T-helper 2 cell (primary cell): ENCODE measurements at regions not wholly inside any gene's neighbourhood (a gene's known extent, or its start where the extent isn't known, plus 50 kb on each side); places are given as distances from the start of the nearest gene placed in this dataset.

Experiments used
- DNase-seq, 5 experiments: peaks; one replicate each; pipeline versions ENCODE4 v3.0.0 to v3.0.0-alpha.2; 2012 to 2022

GRCh38 chr10:57864765-57865680, 402.7 kb downstream of the IPMK start:
- no peak for DNase-seq

DNA sequence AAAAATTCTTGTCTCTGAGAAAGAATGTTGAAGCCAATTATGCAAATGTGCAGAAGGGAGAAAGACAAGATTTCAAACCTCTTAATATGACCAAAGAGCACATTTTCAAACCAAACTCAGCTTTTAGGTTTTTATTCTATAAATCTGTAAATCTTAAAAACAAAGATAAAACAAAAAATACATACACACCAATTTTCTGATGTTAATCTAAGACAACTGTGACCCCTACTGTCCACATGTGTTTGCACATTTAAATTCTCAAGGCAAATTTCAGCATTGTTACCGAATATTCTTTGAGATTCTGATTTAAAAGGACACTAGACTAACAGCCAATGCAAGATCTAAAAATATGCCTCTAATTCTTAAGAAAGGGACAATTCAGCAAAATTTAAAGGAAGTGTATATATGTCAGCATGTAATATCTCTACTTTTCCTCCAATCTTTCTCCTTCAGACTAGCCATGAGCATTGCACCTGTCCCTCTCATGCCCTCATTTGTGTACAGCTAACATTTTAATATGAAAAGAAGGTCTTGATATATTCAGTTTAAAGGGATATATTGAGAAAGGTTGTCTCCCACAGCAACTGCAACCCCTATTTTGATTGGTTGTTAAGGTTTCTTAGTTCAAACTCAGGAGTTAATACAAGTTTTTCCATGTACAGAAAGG, 417.9 kb downstream of the IPMK start:
- DNase-seq, result no peak

DNA sequence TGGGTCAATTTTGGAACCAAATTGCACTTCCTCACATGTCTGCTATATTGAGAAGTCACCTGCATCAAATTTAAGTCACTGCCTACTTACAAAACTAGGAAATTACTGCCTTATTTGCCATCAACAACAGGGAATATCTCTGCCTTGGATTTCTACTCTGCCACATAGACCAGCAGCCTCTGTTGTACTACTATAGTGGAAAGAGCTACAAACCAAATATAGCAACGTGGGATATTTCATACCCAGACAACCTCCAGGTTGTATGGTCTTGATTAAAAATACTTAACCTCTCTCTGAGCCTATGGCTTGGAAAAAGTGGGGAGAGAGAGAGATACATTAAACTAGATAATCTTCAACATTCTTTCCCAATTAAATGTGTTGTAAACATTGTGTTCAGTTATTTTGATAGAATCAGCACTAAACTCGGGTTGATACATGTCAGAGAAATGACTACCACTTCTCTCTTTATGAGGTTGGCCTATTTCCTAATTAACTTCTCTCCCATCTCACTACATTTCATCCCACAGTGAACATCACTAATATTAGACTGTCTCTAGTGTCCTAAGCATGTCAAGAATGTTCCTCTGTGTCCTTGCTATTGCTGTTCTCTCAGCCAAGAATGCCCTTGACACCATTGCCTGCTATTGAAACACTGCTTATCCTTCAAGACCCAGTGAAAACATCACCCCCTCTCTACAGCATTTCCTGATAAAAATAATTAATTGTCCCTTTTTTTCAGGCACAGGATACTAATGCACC, 421.2 kb downstream of the IPMK start:
- DNase-seq, result no peak

- DNase-seq, result no peak
These were observed 423.2 kb downstream of the IPMK start for GRCh38 chr10:57844387-57844998.

- no peak for DNase-seq
These were observed 436.7 kb downstream of the IPMK start for GRCh38 chr10:57830877-57831560.

DNA sequence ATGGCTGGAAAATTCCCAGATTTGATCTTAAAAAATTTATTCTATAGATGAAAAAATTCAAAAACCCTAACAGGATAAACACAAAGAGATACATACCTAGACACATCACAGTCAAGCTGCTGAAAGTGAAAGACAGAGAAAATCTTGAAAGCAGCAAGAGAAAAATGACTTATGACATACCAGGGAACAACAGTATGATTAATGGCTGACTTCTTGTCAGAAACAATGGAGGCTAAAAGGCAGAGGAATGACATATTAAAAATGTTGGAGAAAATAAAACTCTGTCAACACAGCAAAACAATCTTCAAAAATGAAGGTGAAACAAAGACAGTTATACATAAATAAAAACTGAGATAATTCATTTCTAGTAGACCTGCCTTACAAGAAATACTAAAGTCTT, 442.7 kb downstream of the IPMK start:
- DNase-seq, result no peak

- no peak for DNase-seq
These were observed 444.3 kb downstream of the IPMK start for GRCh38 chr10:57823398-57823797.

DNA sequence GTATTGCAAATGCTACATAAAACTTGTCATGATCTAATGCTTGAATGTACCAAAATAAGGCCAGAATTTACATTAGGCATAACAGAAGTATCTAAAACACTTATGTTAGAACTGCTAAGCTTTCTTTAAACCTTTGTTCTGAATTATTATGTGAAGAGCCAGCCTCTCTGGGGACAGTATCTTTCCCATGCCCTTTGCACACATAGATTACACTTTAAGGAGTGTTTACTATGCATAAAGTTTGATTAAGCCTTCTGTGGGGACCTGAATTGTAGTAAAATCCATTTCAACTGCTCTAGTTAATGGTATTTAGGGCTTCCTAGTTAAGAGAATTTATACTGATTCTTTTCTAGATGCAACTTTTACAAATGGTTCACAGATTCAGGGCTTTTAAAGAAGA, 444.7 kb downstream of the IPMK start:
- DNase-seq, result no peak

DNA sequence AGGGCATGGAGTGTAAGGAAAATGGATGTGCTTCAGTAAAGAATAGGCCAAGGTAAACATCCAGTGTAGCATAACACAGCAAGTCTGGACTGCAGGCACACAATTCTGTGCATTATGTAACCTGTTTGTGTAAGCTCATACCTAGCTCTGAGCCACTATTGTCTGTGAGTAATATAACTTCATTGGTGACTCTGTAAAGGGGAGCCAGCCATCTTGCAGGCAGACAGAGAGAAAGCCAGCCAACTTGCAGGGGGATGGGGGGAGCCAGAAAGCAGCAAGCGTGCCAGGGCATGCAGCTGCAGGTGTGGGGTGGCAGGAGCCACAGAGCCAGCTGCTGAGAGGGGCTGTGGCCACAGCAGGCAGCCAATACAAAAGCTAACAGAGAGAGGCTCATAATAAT, 449.2 kb downstream of the IPMK start:
- DNase-seq, result no peak

DNA sequence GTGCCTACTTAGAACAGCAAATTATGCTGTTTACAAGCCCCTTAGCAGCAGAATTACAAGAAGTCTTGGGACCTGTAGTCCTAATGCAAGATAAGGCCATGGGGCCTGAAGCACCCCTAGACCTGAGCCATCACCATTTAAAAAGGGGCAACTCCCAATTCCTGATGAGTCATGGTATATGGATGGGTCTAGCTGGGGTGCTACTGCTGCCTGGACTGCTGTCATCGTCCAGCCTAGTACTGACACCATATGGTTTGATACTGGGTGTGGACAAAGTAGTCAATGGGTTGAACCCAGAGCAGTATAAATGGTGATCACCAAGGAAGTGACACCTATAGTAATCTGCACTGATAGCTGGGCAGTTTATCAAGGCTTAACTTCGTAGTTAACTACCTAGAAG, 450.0 kb downstream of the IPMK start:
- no peak for DNase-seq

DNA sequence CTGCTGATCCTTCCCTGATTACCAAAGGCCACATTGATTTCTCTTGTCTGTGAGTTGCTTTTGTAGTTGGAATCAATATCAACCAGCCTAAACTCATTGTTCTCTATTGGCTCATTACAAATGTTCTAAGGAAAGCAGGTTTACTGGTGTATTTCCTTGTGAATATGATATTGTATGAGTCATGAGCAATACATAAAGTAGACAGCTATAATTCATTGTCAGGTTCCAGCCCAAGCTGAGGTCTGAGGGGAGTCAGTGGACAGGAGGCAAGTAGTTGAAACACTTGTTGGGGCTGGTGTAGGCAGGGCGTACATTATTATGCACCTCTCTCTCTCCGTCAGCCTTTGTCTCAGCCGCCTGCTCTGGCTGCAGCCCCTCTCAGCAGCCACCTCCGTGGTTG, 451.7 kb downstream of the IPMK start:
- no peak for DNase-seq

DNA sequence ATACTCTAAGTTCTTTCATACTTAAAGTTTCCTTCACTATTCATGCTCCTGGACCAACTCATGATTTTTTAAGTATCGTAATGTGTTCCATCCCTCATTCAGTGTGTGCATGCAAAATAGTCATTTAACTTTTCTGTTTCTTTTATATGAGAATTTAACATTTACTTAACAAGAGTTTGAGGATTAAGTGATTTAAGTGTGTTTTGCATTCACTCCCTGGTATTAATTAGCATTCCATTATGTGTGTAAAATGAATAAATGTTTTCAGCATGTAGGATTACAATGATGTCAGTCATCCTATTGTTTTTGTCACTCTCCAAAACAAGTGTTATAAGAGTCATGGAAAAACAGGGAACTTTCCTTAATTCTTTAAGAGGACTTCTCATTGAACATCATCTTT, 457.7 kb downstream of the IPMK start:
- no peak for DNase-seq

- no peak for DNase-seq
These were observed 459.8 kb downstream of the IPMK start for GRCh38 chr10:57807906-57808305.

DNA sequence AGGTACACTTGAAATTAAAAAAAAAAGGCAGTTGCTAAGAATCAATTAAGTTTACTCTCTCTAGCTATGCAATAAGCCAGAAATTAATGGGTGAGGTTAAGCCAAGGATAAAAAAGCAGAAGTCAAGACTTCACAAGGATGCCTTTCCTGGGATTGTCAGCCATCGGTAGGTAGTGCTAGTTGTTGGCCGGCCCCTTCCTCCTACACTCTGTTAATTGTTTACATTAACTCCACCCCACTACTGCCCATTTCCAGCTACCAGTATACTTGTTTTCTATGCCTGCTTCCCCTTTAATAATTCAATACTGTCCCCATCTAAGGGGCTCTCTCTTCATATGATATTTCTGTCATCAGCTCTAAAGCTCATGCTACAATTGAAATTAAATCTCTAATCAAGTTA, 461.0 kb downstream of the IPMK start:
- no peak for DNase-seq

GRCh38 chr10:57799625-57800024, 468.1 kb downstream of the IPMK start:
- no peak for DNase-seq

- DNase-seq, result no peak
These were observed 468.9 kb downstream of the IPMK start for GRCh38 chr10:57798830-57799229.

DNA sequence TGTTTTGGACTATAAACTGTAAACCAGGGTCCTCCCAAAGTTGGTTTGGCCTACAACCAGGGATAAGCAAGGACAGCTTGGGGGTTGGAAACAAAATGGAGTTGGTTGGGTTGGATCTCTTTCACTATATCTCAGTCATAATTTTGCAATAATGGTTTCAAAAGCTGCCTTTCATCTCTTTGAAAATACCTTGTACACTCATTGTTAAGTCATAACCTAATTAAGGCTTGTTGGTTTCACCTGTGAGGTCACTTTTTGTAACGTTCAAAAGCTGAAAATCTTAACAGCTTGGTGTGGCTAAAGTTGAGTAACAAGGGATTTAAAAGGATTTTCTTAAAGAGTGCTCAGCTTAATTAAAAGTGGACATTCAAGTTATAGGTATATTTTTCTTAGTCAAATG, 476.1 kb downstream of the IPMK start:
- no peak for DNase-seq

- DNase-seq, result no peak
These were observed 477.0 kb downstream of the IPMK start for GRCh38 chr10:57790703-57791102.

GRCh38 chr10:57788117-57788516, 479.6 kb downstream of the IPMK start:
- no peak for DNase-seq

- DNase-seq, result no peak
These were observed 480.6 kb downstream of the IPMK start for GRCh38 chr10:57786850-57787750.

GRCh38 chr10:57786331-57786730, 481.4 kb downstream of the IPMK start:
- no peak for DNase-seq
